ENCODE measurements at regions not wholly inside any gene's neighbourhood (a gene's known extent, or its start where the extent isn't known, plus 50 kb on each side); places are given as distances from the start of the nearest gene placed in this dataset.

DNA sequence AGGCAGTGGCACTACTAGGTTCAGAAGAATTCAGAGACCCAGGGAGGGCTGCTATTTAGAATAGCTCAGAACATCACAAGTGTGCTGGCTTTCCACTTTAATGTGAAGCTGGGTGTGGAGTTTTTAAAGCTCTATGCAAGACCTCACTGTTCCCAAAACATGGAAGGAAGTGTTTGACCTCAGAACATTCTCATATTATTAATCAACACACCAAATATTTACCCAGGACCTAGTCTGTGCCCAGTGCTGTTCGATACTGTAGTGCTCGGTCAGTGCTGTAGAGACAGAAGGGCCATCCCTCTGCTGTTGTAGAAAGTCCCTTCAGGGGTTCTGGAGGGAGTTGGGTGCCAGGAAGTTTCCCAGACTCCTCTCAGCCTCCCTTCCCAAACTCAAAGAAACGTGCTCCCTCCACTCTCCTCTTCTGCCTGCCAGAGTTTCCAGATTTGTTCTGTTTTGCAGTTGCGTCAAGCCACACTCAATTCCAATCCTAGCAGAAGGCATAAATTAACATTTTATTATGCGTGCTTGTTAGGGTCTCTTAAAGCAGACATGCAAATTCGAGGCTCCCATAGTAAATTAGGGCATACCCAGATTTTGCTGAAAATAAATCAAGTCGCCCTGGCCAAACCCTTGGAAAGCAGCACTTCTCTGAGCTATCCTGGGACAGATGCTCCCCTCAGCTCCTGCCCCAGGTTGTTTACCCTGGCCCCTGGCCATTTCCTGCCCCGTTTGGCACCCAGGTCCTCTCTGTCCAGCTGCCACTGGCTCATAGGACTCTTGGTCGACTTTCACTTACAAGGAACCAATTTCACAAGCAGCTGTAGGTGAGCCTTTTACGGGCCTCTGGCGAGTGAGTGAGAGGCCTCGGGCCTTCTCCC is 248.6 kb downstream of the HIVEP2 start:
- no peak for TF ChIP-seq SUZ12 (IDR thresholded peaks at IDR 0.05)
- TF ChIP-seq SP1 (IDR thresholded peaks at IDR 0.05): no peak
- no peak for TF ChIP-seq HDGF (IDR thresholded peaks at IDR 0.05; ENCODE audit: borderline replicate concordance)
- TF ChIP-seq FOXA1 (IDR thresholded peaks at IDR 0.05): no peak
- TF ChIP-seq, protein P1, sequence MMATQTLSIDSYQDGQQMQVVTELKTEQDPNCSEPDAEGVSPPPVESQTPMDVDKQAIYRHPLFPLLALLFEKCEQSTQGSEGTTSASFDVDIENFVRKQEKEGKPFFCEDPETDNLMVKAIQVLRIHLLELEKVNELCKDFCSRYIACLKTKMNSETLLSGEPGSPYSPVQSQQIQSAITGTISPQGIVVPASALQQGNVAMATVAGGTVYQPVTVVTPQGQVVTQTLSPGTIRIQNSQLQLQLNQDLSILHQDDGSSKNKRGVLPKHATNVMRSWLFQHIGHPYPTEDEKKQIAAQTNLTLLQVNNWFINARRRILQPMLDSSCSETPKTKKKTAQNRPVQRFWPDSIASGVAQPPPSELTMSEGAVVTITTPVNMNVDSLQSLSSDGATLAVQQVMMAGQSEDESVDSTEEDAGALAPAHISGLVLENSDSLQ (IDR thresholded peaks at IDR 0.05): no peak

All from HEK293T (cell line).